NCI-H460 (cell line): ENCODE measurements at regions not wholly inside any gene's neighbourhood (a gene's known extent, or its start where the extent isn't known, plus 50 kb on each side); places are given as distances from the start of the nearest gene placed in this dataset.
"Not testable (repeated sequence)": the region's sequence is repeated elsewhere in the genome, so short reads cannot be mapped to it uniquely, and the experiment has no call there.

ENCODE experiments used
- DNase-seq: peaks from one replicate; pipeline ENCODE4 v3.0.0-alpha.2; 2016; ENCODE audit warnings: low read depth; ENCODE audit errors: extremely low read depth

- DNase-seq = no peak
Measured at GRCh38 chr10:8412541-8412940, 358.1 kb downstream of the GATA3 start.

DNA sequence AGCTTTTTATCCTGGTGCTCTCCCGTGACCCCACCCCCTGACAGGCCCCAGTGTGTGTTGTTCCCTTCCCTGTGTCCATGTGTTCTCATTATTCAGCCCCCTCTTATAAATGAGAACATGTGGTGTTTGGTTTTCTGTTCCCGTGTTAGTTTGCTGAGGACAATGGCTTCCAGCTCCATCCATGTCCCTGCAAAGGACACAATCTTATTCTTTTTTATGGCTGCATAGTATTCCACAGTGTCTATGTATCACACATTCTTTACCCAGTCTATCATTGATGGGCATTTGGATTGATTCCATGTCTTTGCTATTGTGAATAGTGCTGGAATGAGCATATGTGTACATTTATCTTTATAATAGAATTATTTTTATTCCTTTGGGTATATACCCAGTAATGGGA, 360.5 kb downstream of the GATA3 start:
- not testable (repeated sequence) for DNase-seq

DNA sequence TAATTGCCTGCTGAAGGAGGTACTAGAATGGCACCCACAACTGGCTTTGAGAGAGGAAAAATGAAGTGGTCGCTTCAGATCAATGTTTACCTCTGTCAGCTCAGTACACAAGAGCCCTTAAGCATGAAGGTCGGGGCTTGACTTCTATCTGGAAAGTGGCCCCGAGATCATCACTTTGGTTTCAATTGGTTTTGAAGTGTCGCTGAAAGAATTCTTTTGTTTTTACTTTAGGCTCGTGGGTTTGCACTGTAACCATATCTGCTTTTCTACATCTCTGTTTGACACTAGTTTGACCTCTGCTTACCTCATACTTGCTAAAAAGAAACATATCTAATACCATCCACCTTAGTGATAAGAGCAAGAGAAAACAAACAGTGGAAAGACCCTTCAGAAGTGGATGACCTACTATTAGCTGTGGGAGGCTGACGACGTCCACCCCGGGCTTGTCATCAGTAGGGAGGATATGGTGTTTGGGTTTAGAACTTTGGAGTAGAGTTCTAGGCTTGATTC, 361.8 kb downstream of the GATA3 start:
- DNase-seq = no peak

DNA sequence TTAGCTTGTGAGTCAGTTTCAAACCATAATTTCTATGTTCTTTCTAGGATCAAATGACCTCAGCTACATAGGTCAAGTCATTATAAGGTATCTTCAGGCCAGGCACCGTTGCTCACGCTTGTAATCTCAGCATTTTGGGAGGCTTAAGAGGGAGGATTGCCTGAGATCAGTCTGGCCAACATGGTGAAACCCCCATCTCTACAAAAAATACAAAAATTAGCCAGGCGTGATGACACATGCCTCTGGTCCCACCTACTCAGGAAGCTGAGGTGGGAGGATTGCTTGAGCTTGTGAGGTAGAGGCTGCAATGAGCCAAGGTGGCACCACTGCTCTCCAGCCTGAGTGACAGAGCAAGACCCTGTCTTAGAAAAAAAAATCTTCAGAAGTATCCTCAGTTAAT, 362.3 kb downstream of the GATA3 start:
- no peak for DNase-seq

DNA sequence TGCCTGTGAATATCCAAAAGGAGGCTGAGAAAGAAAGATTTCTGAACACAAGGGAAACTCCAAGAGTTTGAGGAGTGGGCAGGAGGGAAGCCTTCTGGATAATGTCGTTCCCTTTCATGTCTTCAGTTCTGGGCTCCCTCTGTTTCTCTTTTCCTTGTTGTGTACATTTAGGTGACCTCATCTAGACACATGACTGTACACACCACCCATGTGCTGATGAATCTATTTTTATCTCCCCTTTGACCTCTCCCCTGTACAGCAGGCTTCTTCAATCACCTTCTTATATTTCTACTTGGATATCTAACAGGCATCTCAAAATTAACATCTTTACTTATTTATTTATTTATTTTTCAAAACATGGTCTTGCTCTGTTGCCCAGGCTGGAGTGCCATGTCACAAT, 363.1 kb downstream of the GATA3 start:
- DNase-seq = no peak

- no peak for DNase-seq
Measured at GRCh38 chr10:8418631-8419030, 364.1 kb downstream of the GATA3 start.

GRCh38 chr10:8420182-8420581, 365.7 kb downstream of the GATA3 start:
- DNase-seq = no peak

DNA sequence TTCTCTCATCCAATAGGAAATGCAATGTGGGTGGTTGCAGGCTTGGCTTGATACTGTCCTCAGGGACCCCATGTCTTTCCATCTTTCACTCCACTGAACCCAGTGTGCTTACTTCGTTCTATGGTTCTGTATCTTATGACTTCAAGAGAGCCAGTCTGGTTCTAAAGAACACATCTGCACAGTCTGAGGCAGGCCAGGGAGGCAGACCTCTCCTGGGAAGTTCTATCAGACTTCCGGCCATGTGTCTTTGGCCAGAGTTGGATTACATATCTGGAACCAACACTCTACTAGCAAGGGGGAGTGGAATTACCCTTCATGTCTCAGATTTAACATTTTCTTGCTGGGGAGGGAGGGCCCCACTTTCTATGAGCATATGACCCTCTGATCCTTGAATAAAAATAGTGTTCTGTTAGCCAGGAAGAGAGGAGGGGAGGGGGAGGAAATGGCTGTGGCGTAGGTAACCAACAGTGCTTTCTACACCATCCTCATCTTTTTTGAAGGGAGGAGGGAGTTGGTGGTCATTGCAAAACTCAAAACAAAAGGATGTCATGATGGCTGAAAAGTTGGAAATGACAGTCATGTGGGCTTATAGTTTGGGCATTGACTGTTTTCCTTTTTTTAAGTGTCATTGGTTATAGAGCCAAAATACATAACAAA, 370.2 kb downstream of the GATA3 start:
- no peak for DNase-seq

DNA sequence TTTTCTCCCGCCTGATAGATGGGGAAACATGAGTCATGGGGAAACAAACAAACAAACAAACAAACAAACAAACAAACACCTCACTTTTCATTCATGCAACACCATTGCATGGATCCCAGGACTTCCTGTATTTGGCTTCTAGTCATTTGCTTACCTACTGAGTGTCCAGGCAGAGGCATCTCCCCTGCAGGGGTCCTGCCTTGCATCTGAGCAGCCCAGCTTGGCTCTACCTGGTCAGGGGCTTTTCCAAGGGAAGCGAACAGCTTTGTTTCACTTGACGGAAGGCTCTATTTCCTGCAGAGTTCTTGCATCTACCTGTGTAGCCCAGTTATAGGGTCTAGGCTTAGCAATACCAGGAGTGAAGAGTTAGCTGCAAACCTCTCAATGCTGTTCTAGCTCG, 374.2 kb downstream of the GATA3 start:
- DNase-seq = no peak

- DNase-seq = no peak
Measured at GRCh38 chr10:8430321-8430720, 375.8 kb downstream of the GATA3 start.

DNA sequence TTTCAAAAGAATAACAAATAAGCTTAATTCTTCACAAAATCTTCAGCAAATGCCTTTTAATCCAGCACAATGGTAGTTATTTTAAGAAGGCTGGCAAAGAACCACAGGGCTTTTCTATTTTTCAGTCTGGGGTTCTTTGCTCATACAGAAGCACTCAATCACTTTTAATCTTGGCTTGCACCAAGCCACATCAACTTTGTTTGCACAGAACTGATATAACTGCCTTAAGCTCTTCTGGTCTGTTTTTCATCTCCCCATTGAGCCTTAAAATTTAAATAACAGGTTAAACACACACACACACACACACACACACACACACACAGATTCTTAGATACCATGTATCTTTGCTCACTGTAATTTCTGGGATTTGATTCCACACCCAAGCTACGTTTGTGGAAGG, 377.0 kb downstream of the GATA3 start:
- DNase-seq = no peak

DNA sequence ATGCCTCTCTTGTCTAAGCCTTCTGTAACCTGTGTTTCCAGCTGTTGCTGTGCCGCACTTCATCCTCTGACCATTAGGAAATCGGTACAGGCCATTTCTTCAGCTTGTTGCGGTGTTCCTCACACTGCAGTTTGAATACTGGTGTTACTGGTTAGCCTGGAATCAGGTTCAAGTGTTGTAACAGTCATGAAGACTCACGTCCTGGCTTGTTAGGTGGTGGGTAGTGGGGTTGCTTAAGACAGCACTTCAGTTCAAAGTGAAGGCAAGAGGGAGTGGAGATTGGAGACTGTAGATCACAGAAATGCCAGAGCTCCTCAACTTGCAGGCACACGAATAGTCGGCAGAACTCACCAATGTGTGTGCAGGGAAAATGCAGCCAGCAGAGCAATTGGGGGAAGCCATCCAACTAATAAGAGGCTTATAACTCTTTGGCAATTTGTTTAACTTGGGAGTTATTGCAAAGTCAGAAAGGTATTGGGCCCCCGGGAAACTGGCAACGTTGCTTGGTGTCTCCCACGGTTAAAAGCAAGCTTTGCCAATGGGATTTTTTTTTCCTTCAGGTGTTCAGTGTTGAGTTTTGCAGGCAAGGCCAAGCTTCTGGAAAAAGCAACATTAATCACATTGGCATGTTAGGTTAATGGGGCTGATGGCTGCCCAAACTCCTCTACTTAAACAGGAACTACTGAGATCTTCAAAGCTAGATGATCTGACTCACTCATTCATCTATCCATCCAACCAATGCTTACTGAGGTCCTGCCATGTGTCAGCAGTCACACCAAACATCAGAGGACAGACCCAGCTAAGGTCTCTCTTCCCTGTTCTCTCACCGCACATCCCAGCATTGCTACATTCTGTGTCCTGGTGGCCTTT, 380.9 kb downstream of the GATA3 start:
- DNase-seq = no peak

DNA sequence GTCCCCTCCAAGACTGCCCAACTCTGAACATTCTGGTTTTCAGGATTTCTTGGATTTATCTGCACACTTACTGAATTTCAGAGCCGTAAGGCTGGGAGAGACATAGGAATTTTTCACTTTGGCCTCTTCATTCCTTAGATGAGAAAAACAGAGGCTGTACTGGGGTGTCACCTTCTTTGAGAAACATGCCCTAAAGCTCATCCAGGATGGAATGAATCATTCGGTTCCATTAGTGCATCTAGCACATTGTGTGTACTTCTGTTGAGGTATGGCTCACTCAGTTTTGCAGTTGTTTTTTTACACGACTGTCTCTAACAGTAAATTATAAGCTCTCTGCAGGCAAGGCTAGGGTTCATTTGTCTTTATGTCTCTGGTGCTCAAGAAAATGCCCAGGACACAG, 383.4 kb downstream of the GATA3 start:
- no peak for DNase-seq

- DNase-seq = no peak
Measured at GRCh38 chr10:8438603-8439002, 384.1 kb downstream of the GATA3 start.

- DNase-seq = no peak
Measured at GRCh38 chr10:8439040-8439439, 384.6 kb downstream of the GATA3 start.

DNA sequence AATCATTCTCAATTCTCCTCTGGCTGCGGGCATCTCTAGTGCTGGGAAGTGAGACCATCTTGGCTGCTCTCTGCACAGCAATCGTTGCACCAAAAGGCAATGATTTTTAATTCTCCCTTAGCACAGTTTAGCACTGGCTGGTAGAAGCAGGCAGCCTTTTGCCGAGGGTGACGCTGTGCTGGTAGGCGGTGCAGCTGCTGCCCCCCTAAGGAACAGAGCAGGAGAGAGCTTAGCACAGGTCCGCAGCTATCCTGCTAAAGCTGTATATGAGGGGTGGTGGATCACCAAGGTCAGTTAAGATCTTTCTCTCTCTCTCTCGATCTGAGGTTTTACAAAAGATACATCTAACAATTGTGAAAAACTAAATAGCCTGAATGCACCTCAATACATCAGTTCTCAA, 390.1 kb downstream of the GATA3 start:
- no peak for DNase-seq

DNA sequence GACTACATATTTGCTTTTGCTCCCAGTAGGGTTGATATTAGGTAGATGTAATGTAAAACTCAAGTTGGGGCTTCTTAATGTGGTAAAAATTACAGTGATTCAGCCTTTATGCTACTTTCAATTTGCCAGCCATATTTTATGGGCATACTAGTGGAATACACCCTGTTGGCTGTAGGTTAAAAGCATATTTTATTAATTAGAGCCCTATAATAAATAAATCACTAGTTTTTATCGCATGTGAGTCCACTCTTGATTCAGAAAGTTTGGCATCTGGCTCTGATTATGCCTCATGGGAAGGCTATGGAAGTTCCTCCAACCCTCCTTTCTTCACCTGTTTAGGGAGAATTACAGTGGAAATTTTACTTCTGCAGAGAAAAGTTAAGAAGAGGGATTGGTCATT, 390.9 kb downstream of the GATA3 start:
- DNase-seq = no peak

GRCh38 chr10:8449909-8450308, 395.4 kb downstream of the GATA3 start:
- DNase-seq = no peak

DNA sequence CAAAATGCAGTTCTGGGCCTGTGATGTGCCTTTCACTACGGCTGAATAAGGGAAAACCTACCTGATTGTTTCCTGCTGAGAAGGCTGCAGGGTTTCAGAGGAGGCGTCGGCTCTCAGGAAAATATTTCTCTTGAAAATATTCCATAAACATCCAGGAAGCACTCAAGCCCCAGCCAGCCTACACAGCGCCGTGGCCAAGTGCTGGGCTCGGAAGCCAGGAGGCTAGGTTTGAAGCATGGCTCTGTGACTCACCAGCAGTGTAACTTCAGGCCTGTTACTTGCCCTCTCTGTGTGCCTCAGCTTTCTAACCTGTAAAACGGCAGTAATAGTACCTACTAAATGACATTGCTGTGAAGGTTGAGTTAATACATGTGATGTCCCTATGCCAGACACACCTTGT, 399.1 kb downstream of the GATA3 start:
- no peak for DNase-seq

GRCh38 chr10:8454357-8454756, 399.9 kb downstream of the GATA3 start:
- no peak for DNase-seq

- DNase-seq = no peak
Measured at GRCh38 chr10:8455181-8455580, 400.7 kb downstream of the GATA3 start.

DNA sequence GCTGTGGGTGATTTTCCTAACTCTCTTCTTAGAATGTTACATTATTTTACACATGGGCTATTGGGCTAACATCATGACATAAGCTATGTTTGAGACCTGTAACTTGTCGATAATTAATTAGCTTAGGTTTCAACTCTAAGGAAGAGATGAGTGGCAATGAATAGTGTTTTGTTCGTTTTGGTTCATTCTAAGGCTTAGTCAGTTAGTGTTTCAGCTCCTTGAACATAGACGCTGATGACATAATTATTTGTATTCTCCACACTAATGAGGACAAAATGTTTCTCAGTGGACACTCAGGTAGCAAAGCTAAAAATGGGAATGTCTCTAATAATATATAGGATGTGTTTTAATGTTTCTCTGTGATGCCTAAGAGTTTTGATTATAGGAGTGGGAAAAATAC, 401.9 kb downstream of the GATA3 start:
- DNase-seq = no peak
